ENCODE measurements at regions not wholly inside any gene's neighbourhood (a gene's known extent, or its start where the extent isn't known, plus 50 kb on each side); places are given as distances from the start of the nearest gene placed in this dataset.

DNA sequence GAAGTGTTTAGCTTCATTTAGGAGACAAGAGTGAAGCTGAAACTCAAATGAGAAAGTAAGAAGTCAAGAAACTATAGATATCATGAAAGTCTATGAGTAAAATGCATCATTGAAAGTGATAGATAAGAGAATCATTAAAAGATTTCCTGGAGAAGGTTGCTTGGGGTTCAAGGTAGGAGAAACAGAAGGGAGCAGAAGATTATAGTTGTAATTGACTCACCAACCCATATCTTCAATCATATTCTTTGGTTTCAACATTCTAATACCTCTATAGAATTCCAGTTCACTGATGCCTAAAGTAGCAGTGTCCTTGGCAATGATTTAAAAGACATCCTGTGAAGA lies 365.7 kb upstream of the RIOK2 start:
- TF ChIP-seq, protein P1, sequence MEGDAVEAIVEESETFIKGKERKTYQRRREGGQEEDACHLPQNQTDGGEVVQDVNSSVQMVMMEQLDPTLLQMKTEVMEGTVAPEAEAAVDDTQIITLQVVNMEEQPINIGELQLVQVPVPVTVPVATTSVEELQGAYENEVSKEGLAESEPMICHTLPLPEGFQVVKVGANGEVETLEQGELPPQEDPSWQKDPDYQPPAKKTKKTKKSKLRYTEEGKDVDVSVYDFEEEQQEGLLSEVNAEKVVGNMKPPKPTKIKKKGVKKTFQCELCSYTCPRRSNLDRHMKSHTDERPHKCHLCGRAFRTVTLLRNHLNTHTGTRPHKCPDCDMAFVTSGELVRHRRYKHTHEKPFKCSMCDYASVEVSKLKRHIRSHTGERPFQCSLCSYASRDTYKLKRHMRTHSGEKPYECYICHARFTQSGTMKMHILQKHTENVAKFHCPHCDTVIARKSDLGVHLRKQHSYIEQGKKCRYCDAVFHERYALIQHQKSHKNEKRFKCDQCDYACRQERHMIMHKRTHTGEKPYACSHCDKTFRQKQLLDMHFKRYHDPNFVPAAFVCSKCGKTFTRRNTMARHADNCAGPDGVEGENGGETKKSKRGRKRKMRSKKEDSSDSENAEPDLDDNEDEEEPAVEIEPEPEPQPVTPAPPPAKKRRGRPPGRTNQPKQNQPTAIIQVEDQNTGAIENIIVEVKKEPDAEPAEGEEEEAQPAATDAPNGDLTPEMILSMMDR (conservative IDR thresholded peaks at IDR 0.05; ENCODE audit: low read depth, low read length): no peak
- TF ChIP-seq ELK1 (IDR thresholded peaks at IDR 0.05; ENCODE audit: borderline replicate concordance, low read depth, low read length) (no peak), POLR2A (IDR thresholded peaks at IDR 0.05; ENCODE audit: low read depth, low read length) (no peak), MXI1 (IDR thresholded peaks at IDR 0.05; ENCODE audit: borderline replicate concordance, low read depth, low read length) (no peak), BHLHE40 (IDR thresholded peaks at IDR 0.05; ENCODE audit: low read depth, low read length) (no peak), MAZ (IDR thresholded peaks at IDR 0.05; ENCODE audit: borderline replicate concordance, low read depth, low read length) (no peak), CEBPB (IDR thresholded peaks at IDR 0.05; ENCODE audit: low read depth, low read length) (no peak), NFE2L2 (IDR thresholded peaks at IDR 0.05; ENCODE audit: low read depth, low read length) (no peak), MAFK (IDR thresholded peaks at IDR 0.05; ENCODE audit: low read depth, low read length) (no peak)
- TF ChIP-seq, protein P2, sequence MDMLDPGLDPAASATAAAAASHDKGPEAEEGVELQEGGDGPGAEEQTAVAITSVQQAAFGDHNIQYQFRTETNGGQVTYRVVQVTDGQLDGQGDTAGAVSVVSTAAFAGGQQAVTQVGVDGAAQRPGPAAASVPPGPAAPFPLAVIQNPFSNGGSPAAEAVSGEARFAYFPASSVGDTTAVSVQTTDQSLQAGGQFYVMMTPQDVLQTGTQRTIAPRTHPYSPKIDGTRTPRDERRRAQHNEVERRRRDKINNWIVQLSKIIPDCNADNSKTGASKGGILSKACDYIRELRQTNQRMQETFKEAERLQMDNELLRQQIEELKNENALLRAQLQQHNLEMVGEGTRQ (IDR thresholded peaks at IDR 0.05; ENCODE audit: low read depth, low read length): no peak
